ENCODE measurements at regions not wholly inside any gene's neighbourhood (a gene's known extent, or its start where the extent isn't known, plus 50 kb on each side); places are given as distances from the start of the nearest gene placed in this dataset.

DNA sequence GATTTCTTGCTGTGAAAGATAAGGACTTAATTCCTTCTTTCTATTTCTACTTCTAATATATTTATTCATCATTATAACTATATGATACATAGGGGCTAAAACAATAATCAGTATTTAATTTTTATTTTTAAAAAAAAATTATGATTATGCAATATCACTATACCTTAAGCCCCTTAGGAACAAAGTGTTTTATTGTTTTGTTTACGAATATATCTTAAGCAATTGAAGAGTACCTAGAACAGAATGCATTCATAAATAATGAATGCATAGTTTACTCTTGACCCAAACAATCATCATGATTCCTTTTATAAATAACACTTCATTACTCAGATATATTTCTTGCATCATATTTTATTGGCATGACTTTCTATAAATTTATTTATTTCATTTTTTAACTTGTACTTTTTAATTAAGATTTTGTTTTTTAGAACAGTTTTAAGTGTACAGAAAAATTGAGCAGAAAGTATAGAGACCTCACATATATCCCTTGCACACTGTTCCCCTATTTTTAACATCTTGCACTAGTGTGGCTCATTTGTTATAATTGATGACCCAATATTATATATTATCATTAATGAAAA is 339.9 kb upstream of the SPRY2 start:
- CTCF ChIA-PET: no interaction called here
- no peaks in the 10 kb centered on the region for H3K9me3 ChIP-seq
- FAIRE-seq: no peak

DNA sequence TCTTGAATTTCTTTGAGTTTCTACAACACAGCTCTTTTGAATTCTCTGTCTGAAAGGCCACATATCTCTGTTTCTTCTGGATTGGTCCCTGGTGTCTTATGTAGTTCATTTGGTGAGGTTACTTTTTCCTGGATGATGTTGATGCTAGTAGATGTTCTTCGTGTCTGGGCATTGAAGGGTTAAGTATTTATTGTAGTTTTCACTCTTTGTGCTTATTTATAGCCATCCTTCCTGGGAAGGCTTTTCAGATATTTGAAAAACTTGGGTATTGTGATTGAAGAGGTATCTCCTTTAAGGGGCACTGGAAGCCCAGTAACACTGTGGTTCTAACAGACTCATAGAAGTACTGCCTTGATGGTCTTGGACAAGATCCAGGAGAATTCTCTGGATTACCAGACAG is 338.5 kb upstream of the SPRY2 start:
- POLR2A ChIA-PET: no interaction called here
- FAIRE-seq (no peak), ATAC-seq (no peak), DNase-seq (ENCODE audit: low read depth in 1 of 2, low spot score in 1 of 2) (no peak)
- Histone ChIP-seq H3K27ac (no peak overlapping the region), H3K4me2 (no peak overlapping the region), H3K4me3 (no peak overlapping the region), H3K4me1 (no peaks in the 10 kb centered on the region), H3K9me3 (no peaks in the 10 kb centered on the region)
- CTCF ChIA-PET: no interaction called here
- TF ChIP-seq MAFK (IDR thresholded peaks at IDR 0.05; ENCODE audit: partially characterized antibody) (no peak), SREBF2 (IDR thresholded peaks at IDR 0.05) (no peak), CHD2 (IDR thresholded peaks at IDR 0.05; ENCODE audit: low read length, partially characterized antibody) (no peak), HOXB13 (CRISPR knock-in tag; IDR thresholded peaks at IDR 0.05; ENCODE audit: low read depth) (no peak), CEBPB (IDR thresholded peaks at IDR 0.05) (no peak), ZNF302 (CRISPR knock-in tag; IDR thresholded peaks at IDR 0.05) (no peak), TFCP2L1 (CRISPR knock-in tag; IDR thresholded peaks at IDR 0.05) (no peak), ZSCAN20 (CRISPR knock-in tag; IDR thresholded peaks at IDR 0.05) (no peak), BHLHE40 (IDR thresholded peaks at IDR 0.05; ENCODE audit: low read depth, low read length) (no peak), CHD4 (IDR thresholded peaks at IDR 0.05; ENCODE audit: borderline replicate concordance) (no peak), RCOR1 (IDR thresholded peaks at IDR 0.05; ENCODE audit: low read depth, low read length) (no peak), FOXS1 (CRISPR knock-in tag; IDR thresholded peaks at IDR 0.05) (no peak), RNF2 (IDR thresholded peaks at IDR 0.05; ENCODE audit: borderline replicate concordance, low read depth) (no peak), MAZ (IDR thresholded peaks at IDR 0.05; ENCODE audit: borderline replicate concordance, low read depth, low read length) (no peak), POLR2A (IDR thresholded peaks at IDR 0.05; ENCODE audit: low read length) (no peak), EHF (CRISPR knock-in tag; IDR thresholded peaks at IDR 0.05) (no peak), HOXA7 (CRISPR knock-in tag; IDR thresholded peaks at IDR 0.05) (no peak), CBX2 (IDR thresholded peaks at IDR 0.05; ENCODE audit: borderline replicate concordance, low read depth) (no peak)
- TF ChIP-seq, protein P1, sequence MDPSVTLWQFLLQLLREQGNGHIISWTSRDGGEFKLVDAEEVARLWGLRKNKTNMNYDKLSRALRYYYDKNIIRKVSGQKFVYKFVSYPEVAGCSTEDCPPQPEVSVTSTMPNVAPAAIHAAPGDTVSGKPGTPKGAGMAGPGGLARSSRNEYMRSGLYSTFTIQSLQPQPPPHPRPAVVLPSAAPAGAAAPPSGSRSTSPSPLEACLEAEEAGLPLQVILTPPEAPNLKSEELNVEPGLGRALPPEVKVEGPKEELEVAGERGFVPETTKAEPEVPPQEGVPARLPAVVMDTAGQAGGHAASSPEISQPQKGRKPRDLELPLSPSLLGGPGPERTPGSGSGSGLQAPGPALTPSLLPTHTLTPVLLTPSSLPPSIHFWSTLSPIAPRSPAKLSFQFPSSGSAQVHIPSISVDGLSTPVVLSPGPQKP (IDR thresholded peaks at IDR 0.05; ENCODE audit: low read depth, low read length): no peak
- TF ChIP-seq, protein P2, sequence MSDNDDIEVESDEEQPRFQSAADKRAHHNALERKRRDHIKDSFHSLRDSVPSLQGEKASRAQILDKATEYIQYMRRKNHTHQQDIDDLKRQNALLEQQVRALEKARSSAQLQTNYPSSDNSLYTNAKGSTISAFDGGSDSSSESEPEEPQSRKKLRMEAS (IDR thresholded peaks at IDR 0.05): no peak
- 10% methylated on average over 1 of the region's 1 CpG for WGBS (ENCODE audit: missing lambda C conversion rate)

More for the DNA sequence above, 339.9 kb upstream of the SPRY2 start:
- no peak overlapping the region for H3K27ac ChIP-seq
- H3K4me1 ChIP-seq: no peaks in the 10 kb centered on the region
- H3K4me2 ChIP-seq: no peak overlapping the region
- TF ChIP-seq HOXB5 (CRISPR knock-in tag; IDR thresholded peaks at IDR 0.05) (no peak), MAZ (IDR thresholded peaks at IDR 0.05; ENCODE audit: borderline replicate concordance, low read depth, low read length) (no peak), ZSCAN20 (CRISPR knock-in tag; IDR thresholded peaks at IDR 0.05) (no peak), NFE2L2 (conservative IDR thresholded peaks at IDR 0.05; ENCODE audit: low read length) (no peak)
- TF ChIP-seq, protein P3, sequence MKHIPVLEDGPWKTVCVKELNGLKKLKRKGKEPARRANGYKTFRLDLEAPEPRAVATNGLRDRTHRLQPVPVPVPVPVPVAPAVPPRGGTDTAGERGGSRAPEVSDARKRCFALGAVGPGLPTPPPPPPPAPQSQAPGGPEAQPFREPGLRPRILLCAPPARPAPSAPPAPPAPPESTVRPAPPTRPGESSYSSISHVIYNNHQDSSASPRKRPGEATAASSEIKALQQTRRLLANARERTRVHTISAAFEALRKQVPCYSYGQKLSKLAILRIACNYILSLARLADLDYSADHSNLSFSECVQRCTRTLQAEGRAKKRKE (CRISPR knock-in tag; IDR thresholded peaks at IDR 0.05; ENCODE audit: low read depth): no peak
- TF ChIP-seq, protein P4, sequence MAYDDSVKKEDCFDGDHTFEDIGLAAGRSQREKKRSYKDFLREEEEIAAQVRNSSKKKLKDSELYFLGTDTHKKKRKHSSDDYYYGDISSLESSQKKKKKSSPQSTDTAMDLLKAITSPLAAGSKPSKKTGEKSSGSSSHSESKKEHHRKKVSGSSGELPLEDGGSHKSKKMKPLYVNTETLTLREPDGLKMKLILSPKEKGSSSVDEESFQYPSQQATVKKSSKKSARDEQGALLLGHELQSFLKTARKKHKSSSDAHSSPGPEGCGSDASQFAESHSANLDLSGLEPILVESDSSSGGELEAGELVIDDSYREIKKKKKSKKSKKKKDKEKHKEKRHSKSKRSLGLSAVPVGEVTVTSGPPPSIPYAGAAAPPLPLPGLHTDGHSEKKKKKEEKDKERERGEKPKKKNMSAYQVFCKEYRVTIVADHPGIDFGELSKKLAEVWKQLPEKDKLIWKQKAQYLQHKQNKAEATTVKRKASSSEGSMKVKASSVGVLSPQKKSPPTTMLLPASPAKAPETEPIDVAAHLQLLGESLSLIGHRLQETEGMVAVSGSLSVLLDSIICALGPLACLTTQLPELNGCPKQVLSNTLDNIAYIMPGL (CRISPR knock-in tag; IDR thresholded peaks at IDR 0.05; ENCODE audit: borderline replicate concordance): no peak
- TF ChIP-seq, protein P5, sequence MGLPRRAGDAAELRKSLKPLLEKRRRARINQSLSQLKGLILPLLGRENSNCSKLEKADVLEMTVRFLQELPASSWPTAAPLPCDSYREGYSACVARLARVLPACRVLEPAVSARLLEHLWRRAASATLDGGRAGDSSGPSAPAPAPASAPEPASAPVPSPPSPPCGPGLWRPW (IDR thresholded peaks at IDR 0.05): no peak
- ATAC-seq (no peak), DNase-seq (ENCODE audit: low read depth in 1 of 2, low spot score in 1 of 2) (no peak)
- no peak overlapping the region for H3K4me3 ChIP-seq
- WGBS (ENCODE audit: missing lambda C conversion rate): 15% methylated on average over 1 of the region's 1 CpG
- POLR2A ChIA-PET: no interaction called here

Measured in A549 (cell line).